Activated CD8-positive, alpha-beta memory T cell treated with anti-CD3 and anti-CD28 coated beads, Interleukin-2, amount 50 U/mL, for 1 hour (primary cell): ENCODE measurements at regions not wholly inside any gene's neighbourhood (a gene's known extent, or its start where the extent isn't known, plus 50 kb on each side); places are given as distances from the start of the nearest gene placed in this dataset.

Experiments
- DNase-seq: peaks from one replicate; pipeline ENCODE4 v3.0.0-alpha.2; 2020; ENCODE audit errors: extremely low read depth

- no peak for DNase-seq
Measured at GRCh38 chr12:111310076-111310870, 58.6 kb downstream of the PHETA1 start.

GRCh38 chr12:111309584-111309983 is 59.3 kb downstream of the PHETA1 start:
- DNase-seq = no peak

DNA sequence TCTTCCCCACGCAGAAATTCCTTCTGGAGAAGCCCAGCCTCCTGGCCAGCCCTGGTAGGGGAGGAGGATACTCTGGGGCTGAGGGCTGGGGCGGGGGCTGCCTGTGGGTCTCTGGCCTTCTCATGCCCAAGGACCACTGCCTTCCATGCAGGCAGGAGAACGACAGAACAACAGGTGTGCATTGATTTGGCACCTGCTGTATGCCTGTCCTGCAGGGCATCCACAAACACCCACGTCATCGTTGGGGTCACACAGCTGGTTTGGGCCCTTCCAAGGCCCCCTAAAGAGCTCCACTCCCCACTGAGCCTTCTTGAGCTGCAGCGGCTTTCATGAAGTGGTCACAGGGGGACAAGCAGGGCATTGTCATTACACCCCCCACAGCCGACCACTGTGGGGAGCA is 60.4 kb downstream of the PHETA1 start:
- no peak for DNase-seq

GRCh38 chr12:111304642-111305071 is 64.2 kb downstream of the PHETA1 start:
- DNase-seq = no peak

DNA sequence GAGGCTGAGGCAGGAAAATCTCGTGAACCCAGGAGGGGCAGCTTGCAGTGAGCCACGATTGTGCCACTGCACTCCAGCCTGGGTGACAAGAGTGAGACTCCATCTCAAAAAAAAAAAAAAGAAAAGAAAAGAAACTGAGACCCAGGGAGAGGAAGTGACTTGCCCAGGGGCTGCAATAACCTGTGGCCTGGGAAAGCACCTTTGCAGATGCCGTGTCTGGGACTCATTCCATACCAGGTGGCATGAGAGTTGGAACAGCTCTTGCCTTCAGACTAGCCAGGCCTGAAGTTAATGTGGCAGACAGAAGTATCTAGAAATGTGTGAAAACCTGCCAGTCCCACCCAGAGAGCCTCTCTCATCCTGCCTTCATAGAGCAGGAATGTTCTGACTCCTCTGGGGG is 65.4 kb downstream of the PHETA1 start:
- no peak for DNase-seq

DNA sequence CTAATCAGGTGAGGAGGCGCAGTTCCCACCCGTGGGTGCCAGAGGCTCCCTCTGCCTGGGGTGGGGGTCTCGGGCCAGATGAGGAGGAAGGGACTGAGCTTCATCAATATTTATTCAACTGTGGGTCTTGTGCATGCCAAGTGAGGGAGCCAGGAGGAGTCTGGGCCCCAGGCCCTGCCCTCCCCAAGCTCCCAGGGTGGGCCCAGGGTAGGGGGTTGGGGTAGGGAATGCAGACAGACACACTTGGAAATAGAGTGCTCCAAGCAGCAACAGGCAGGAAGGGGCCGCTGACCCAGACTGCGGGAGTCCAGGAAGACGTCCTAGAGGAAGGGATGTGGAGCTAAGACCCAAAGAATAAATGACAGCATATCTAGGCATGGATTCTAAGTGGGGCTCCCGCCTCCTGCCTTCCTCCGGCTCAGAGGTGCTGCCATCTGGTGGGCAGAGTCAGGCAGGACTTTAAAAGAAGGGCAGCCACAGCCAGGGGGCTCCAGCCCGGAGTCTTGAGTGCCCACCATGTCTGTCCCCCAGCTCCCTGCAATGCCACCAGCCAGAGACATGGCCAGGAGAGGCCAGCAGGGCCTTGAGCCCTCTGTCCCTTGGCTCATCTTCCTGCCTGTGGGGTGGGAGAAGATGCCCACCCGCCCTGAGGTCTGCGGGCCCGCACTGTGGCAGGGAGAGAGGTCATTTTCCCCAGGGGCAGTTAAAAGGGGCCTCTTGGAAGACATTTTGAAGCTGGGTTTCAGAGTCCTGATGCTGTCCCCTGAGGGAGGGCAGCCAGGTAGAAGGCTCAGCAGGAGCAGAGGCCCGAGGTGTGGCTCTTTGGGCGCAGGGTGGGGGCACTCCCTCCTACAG is 70.1 kb downstream of the PHETA1 start:
- peak; percentile 5 for DNase-seq

- DNase-seq = no peak
Measured at GRCh38 chr12:111297703-111298426, 71.0 kb downstream of the PHETA1 start.

- DNase-seq = no peak
Measured at GRCh38 chr12:111296906-111297463, 71.9 kb downstream of the PHETA1 start.

- DNase-seq = no peak
Measured at GRCh38 chr12:111295176-111295575, 73.7 kb downstream of the PHETA1 start.

- DNase-seq = no peak
Measured at GRCh38 chr12:111293266-111294009, 75.5 kb downstream of the PHETA1 start.

DNA sequence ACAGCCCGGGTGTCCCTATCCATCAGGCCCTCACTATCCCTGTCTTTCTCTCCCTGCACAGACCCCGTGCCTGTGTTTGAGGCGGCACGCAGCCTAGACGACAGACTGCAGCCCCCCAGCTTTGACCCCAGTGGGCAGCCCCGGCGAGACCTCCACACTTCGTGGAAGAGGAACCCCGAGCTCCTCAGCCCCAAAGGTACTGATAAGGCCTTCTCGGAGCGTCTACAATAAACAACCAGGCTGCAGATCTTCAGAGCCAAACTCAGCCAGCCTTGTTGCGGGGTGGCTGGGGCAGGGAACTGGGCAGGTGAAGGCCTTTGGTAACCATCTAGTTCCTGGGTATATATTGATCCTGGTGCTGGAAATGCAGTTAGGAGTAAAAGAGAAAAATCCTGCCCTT is 77.5 kb downstream of the PHETA1 start:
- DNase-seq = no peak

GRCh38 chr12:111288771-111289170 is 80.1 kb downstream of the PHETA1 start:
- DNase-seq = no peak

GRCh38 chr12:111287125-111287900 is 81.6 kb downstream of the PHETA1 start:
- DNase-seq = no peak

DNA sequence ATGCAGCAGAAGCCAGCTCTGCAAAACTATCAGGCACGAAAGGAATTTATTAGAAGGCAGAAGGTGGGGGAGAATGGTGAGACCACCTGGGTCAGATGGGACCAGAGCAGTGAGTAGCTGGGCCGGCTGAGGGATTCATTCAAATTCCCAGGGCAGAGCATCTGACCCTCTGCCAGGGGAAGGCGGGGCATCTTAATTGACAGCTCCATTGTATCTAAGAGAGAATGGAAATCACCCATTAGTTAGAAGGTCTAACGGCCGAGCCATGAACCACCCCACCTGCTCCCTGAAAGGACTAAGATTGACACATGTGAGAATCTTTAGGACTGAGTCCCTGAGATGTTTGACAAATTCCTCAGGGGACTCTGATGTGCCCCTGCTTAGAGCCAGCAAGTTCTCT is 83.7 kb downstream of the PHETA1 start:
- no peak for DNase-seq

DNA sequence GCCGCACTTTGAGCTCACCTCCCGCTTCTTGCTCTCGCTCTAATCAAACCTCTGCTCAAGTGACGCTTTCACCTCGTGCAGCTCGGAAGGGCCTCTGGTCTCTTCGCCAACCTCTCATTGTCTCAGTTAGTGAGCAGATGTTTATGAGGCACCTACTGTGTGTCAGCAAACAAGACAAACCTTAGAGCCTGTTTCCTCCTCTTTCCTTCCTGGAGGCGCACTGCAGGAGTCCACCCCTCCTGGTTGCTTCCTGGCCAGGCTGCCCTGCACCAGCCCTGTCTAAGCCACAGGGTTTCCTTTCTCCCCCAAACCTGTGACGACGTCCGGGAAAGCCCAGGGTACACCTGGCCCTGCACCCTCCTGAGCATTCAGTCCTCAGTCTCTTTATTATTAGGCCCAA is 84.2 kb downstream of the PHETA1 start:
- DNase-seq = no peak

DNA sequence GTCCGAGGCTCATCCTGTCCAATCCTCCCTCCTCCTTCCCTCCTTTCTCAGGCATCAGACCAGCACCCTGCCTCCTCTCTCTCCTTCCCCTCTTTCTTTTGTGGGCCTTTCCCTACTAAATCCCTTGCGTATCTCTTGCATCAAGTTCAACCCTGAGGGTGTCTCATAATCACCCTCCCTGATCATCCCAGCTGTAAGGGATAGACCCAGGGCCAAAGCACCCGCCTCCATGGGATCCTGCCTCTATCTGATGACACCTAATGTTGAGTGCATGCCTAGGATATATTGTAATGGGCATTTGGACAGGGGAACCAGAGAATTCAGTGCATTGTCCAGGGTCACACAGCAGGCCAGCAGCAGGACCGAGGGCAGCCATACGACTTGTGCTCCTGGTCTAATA is 84.9 kb downstream of the PHETA1 start:
- DNase-seq = no peak

- DNase-seq = no peak
Measured at GRCh38 chr12:111283521-111283920, 85.4 kb downstream of the PHETA1 start.

DNA sequence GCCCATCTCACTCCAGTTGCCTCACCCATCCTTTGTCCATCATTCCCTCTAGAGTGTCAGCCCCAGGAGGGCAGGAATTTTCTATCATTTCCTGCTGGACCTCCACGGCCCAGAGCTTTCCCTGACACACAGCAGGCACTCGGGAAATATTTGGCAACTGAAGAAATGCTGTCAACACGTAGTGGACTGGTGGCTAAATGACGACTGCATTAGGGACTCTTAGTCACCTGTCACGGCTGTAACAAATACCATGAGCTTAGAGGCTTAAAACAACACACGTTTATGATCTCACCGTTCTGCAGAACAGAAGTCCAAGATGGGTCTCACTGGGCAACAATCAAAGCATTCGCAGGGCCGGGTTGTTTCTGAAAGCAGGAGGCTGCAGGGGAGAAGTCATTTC is 91.3 kb downstream of the PHETA1 start:
- DNase-seq = no peak

DNA sequence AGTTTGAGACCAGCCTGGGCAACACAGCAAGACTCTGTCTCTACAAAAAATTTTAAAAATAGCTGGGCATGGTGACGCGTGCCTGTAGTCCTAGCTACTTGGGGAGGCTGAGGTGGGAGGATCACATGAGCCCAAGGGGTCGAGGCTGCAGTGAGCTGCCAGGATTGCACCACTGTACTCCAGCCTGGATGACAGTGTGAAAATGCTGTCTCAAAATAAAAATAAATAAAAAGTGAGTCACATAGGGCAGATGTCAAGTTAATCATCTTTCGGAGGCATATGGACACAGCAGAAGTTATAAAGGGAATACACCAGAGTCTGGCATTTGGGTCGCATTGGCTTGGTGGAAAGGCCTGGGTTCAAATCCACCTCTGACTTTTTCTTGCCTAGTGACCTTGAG is 92.7 kb downstream of the PHETA1 start:
- DNase-seq = no peak

DNA sequence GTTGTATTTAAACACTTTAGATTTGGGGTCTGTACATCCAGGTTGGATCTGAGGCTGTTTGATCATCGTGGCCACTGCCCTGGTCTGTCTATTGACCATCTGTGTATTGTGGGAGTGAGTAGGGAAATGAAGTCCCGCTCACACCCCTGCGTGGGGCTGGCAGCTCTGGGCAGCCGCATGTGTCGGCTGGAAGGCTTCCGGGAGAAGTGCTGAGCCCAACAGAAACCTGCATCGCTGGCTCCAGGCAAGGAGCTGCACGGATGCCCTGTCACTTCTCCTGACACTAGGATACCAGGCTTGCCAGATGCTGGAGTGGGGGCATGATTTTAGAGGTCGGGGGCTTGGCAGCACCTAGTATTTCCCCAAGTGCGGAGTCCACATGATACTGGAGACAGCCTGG is 93.6 kb downstream of the PHETA1 start:
- no peak for DNase-seq

DNA sequence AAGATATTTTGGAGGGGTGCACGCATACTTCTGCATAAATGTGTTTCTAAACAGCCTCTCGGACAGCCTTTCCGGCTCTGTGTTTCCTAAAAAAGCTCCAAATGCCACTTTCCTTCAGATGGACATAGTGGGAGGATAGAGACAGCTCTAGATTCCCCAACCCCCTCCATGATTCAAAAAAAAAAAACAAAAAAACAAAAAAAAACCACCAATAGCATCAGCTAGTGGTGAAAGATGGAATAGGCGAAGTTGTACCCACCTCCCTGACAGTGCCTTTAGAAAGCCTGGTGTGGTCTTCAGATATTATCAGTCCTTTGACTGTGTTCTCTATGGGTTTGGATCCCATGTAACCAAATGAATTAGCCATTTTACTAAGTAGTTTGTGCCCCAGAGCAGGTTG is 94.1 kb downstream of the PHETA1 start:
- no peak for DNase-seq
